GM21447 (cell line): ENCODE measurements at regions not wholly inside any gene's neighbourhood (a gene's known extent, or its start where the extent isn't known, plus 50 kb on each side); places are given as distances from the start of the nearest gene placed in this dataset.
"Not testable (repeated sequence)": the region's sequence is repeated elsewhere in the genome, so short reads cannot be mapped to it uniquely, and the experiment has no call there.

Source experiments
- ATAC-seq: cut with Tn5 transposase; IDR thresholded peaks from one replicate; pipeline ENCODE4 v1.9.1; 2021; ENCODE audit not compliant: unreplicated experiment

GRCh38 chr4:131531087-131531486 is 1618.0 kb upstream of the PCDH10 start:
- no peak for ATAC-seq

- no peak for ATAC-seq
These were observed 1614.0 kb upstream of the PCDH10 start for GRCh38 chr4:131534944-131535645.

- no peak for ATAC-seq
These were observed 1608.8 kb upstream of the PCDH10 start for GRCh38 chr4:131540256-131540655.

- ATAC-seq: peak; percentile 59
These were observed 1601.5 kb upstream of the PCDH10 start for GRCh38 chr4:131547506-131547981.

- no peak for ATAC-seq
These were observed 1597.8 kb upstream of the PCDH10 start for GRCh38 chr4:131551306-131551705.

- no peak for ATAC-seq
These were observed 1583.1 kb upstream of the PCDH10 start for GRCh38 chr4:131566026-131566425.

GRCh38 chr4:131584587-131584986 is 1564.5 kb upstream of the PCDH10 start:
- no peak for ATAC-seq

GRCh38 chr4:131595140-131595539 is 1554.0 kb upstream of the PCDH10 start:
- ATAC-seq: no peak

- no peak for ATAC-seq
These were observed 1545.4 kb upstream of the PCDH10 start for GRCh38 chr4:131603705-131604104.

GRCh38 chr4:131609039-131609438 is 1540.1 kb upstream of the PCDH10 start:
- no peak for ATAC-seq

- not testable (repeated sequence) for ATAC-seq
These were observed 1538.6 kb upstream of the PCDH10 start for GRCh38 chr4:131610517-131610916.

- peak; percentile 38 for ATAC-seq
These were observed 1535.8 kb upstream of the PCDH10 start for GRCh38 chr4:131613086-131613823.

GRCh38 chr4:131613824-131614216 is 1535.3 kb upstream of the PCDH10 start:
- ATAC-seq: peak; percentile 96

- ATAC-seq: no peak
These were observed 1516.2 kb upstream of the PCDH10 start for GRCh38 chr4:131632877-131633276.

GRCh38 chr4:131635191-131635590 is 1513.9 kb upstream of the PCDH10 start:
- no peak for ATAC-seq

GRCh38 chr4:131638781-131639180 is 1510.3 kb upstream of the PCDH10 start:
- no peak for ATAC-seq

GRCh38 chr4:131644619-131645018 is 1504.5 kb upstream of the PCDH10 start:
- ATAC-seq: no peak

GRCh38 chr4:131649227-131649626 is 1499.9 kb upstream of the PCDH10 start:
- ATAC-seq: no peak

- no peak for ATAC-seq
These were observed 1498.1 kb upstream of the PCDH10 start for GRCh38 chr4:131650951-131651350.

- not testable (repeated sequence) for ATAC-seq
These were observed 1465.8 kb upstream of the PCDH10 start for GRCh38 chr4:131683314-131683713.

GRCh38 chr4:131721883-131722282 is 1427.2 kb upstream of the PCDH10 start:
- no peak for ATAC-seq

- not testable (repeated sequence) for ATAC-seq
These were observed 1426.0 kb upstream of the PCDH10 start for GRCh38 chr4:131723069-131723468.
